ENCODE measurements at regions not wholly inside any gene's neighbourhood (a gene's known extent, or its start where the extent isn't known, plus 50 kb on each side); places are given as distances from the start of the nearest gene placed in this dataset.

DNA sequence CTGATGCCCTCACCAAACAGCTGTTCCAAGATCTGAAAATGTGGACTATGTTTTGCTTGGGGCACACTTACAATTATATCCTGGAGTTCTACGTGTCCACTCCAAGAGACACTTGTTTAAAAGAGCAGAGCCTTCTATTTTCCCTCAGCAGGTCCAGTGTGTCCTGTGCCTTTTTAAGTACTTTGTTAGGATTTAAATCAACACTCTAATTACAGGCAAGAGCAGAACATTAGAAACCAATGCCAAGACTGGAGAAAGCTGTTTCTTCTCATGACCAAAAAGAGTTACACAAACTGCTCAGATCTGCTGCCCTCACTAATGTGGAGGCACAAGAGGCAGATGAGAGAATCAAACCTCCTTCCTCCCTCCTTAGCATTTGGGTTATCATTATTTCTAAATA lies 452.9 kb downstream of the LMO4 start:
- no peaks in the 10 kb centered on the region for H3K27me3 ChIP-seq (ENCODE audit: insufficient read depth, low read length)
- TF ChIP-seq, protein P1, sequence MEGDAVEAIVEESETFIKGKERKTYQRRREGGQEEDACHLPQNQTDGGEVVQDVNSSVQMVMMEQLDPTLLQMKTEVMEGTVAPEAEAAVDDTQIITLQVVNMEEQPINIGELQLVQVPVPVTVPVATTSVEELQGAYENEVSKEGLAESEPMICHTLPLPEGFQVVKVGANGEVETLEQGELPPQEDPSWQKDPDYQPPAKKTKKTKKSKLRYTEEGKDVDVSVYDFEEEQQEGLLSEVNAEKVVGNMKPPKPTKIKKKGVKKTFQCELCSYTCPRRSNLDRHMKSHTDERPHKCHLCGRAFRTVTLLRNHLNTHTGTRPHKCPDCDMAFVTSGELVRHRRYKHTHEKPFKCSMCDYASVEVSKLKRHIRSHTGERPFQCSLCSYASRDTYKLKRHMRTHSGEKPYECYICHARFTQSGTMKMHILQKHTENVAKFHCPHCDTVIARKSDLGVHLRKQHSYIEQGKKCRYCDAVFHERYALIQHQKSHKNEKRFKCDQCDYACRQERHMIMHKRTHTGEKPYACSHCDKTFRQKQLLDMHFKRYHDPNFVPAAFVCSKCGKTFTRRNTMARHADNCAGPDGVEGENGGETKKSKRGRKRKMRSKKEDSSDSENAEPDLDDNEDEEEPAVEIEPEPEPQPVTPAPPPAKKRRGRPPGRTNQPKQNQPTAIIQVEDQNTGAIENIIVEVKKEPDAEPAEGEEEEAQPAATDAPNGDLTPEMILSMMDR (IDR thresholded peaks at IDR 0.05; ENCODE audit: extremely low read depth, low read depth, low read length) = no peak
- H2AFZ ChIP-seq (ENCODE audit: low read length) = no peak overlapping the region
- no peak overlapping the region for H3K4me3 ChIP-seq (ENCODE audit: insufficient read depth, low read length)
- no peak for DNase-seq (ENCODE audit: insufficient read length, low spot score, missing footprints)
- no peaks in the 10 kb centered on the region for H4K20me1 ChIP-seq (ENCODE audit: insufficient read depth, low read length)
- H3K4me1 ChIP-seq (ENCODE audit: insufficient read depth, low read length) = no peaks in the 10 kb centered on the region
- H3K4me2 ChIP-seq (ENCODE audit: insufficient read depth, low read length) = no peak overlapping the region
- no peaks in the 10 kb centered on the region for H3K36me3 ChIP-seq (ENCODE audit: insufficient read depth, low read length)
- H3K79me2 ChIP-seq (ENCODE audit: insufficient read depth, low read length) = no peaks in the 10 kb centered on the region
- no peaks in the 10 kb centered on the region for H3K9me3 ChIP-seq (ENCODE audit: low read depth, low read length)
- H3K27ac ChIP-seq (ENCODE audit: low read depth, low read length) = no peak overlapping the region

GRCh38 chr1:87783315-87783714 lies 454.6 kb downstream of the LMO4 start:
- no peak for DNase-seq (ENCODE audit: insufficient read length, low spot score, missing footprints)
- no peaks in the 10 kb centered on the region for H3K27me3 ChIP-seq (ENCODE audit: insufficient read depth, low read length)
- no peaks in the 10 kb centered on the region for H4K20me1 ChIP-seq (ENCODE audit: insufficient read depth, low read length)
- TF ChIP-seq, protein P1 (IDR thresholded peaks at IDR 0.05; ENCODE audit: extremely low read depth, low read depth, low read length) = no peak
- no peaks in the 10 kb centered on the region for H3K79me2 ChIP-seq (ENCODE audit: insufficient read depth, low read length)
- H2AFZ ChIP-seq (ENCODE audit: low read length) = no peak overlapping the region
- no peak overlapping the region for H3K27ac ChIP-seq (ENCODE audit: low read depth, low read length)
- H3K36me3 ChIP-seq (ENCODE audit: insufficient read depth, low read length) = no peaks in the 10 kb centered on the region
- no peak overlapping the region for H3K4me3 ChIP-seq (ENCODE audit: insufficient read depth, low read length)
- no peaks in the 10 kb centered on the region for H3K9me3 ChIP-seq (ENCODE audit: low read depth, low read length)
- H3K4me2 ChIP-seq (ENCODE audit: insufficient read depth, low read length) = no peak overlapping the region
- no peaks in the 10 kb centered on the region for H3K4me1 ChIP-seq (ENCODE audit: insufficient read depth, low read length)

DNA sequence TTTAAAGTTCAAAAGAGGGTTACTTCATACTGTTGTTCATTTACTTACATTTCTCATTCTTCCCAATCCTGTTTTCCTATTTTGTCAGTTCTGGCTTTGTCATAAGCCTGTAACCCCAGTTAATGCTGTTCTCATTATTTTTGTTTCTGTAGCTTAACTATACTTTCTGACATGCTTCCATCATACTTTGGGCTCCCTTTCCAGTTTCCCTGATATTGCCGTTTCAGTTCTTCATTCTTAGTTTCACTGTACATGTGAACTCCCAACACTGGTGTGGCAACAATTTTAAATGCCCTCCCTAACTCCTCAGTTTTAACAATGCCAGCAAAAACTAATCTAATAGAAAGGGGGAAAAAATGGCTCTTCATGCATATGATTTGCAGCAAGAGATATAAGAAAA lies 456.7 kb downstream of the LMO4 start:
- H3K4me1 ChIP-seq (ENCODE audit: insufficient read depth, low read length) = no peaks in the 10 kb centered on the region
- H4K20me1 ChIP-seq (ENCODE audit: insufficient read depth, low read length) = no peaks in the 10 kb centered on the region
- TF ChIP-seq, protein P1 (IDR thresholded peaks at IDR 0.05; ENCODE audit: extremely low read depth, low read depth, low read length) = no peak
- H3K27me3 ChIP-seq (ENCODE audit: insufficient read depth, low read length) = no peaks in the 10 kb centered on the region
- H3K4me2 ChIP-seq (ENCODE audit: insufficient read depth, low read length) = no peak overlapping the region
- no peaks in the 10 kb centered on the region for H3K36me3 ChIP-seq (ENCODE audit: insufficient read depth, low read length)
- H3K9me3 ChIP-seq (ENCODE audit: low read depth, low read length) = no peaks in the 10 kb centered on the region
- H2AFZ ChIP-seq (ENCODE audit: low read length) = no peak overlapping the region
- H3K79me2 ChIP-seq (ENCODE audit: insufficient read depth, low read length) = no peaks in the 10 kb centered on the region
- H3K27ac ChIP-seq (ENCODE audit: low read depth, low read length) = no peak overlapping the region
- DNase-seq (ENCODE audit: insufficient read length, low spot score, missing footprints) = no peak
- H3K4me3 ChIP-seq (ENCODE audit: insufficient read depth, low read length) = no peak overlapping the region

GRCh38 chr1:87786229-87786628 lies 457.5 kb downstream of the LMO4 start:
- Histone ChIP-seq H3K4me1 (ENCODE audit: insufficient read depth, low read length) (no peaks in the 10 kb centered on the region), H3K4me2 (ENCODE audit: insufficient read depth, low read length) (no peak overlapping the region), H3K27ac (ENCODE audit: low read depth, low read length) (no peak overlapping the region), H3K79me2 (ENCODE audit: insufficient read depth, low read length) (no peaks in the 10 kb centered on the region), H3K36me3 (ENCODE audit: insufficient read depth, low read length) (no peaks in the 10 kb centered on the region), H4K20me1 (ENCODE audit: insufficient read depth, low read length) (no peaks in the 10 kb centered on the region), H3K9me3 (ENCODE audit: low read depth, low read length) (no peaks in the 10 kb centered on the region), H3K27me3 (ENCODE audit: insufficient read depth, low read length) (no peaks in the 10 kb centered on the region), H3K4me3 (ENCODE audit: insufficient read depth, low read length) (no peak overlapping the region), H2AFZ (ENCODE audit: low read length) (no peak overlapping the region)
- no peak for DNase-seq (ENCODE audit: insufficient read length, low spot score, missing footprints)
- TF ChIP-seq, protein P1 (IDR thresholded peaks at IDR 0.05; ENCODE audit: extremely low read depth, low read depth, low read length) = no peak

Data from osteoblast (primary cell).